ENCODE measurements at regions not wholly inside any gene's neighbourhood (a gene's known extent, or its start where the extent isn't known, plus 50 kb on each side); places are given as distances from the start of the nearest gene placed in this dataset.
"Not testable (repeated sequence)": the region's sequence is repeated elsewhere in the genome, so short reads cannot be mapped to it uniquely, and the experiment has no call there.

- in situ Hi-C loops (cut with MboI; ENCODE audit: low sequenced_read_pairs, unreplicated experiment), result no loop called here
- DNase-seq (ENCODE audit: low spot score), result no peak
- TF ChIP-seq CTCF (IDR thresholded peaks at IDR 0.05; ENCODE audit: borderline replicate concordance, control extremely low read depth, extremely low read depth, insufficient read depth, missing control alignments), result no peak
Observed at GRCh38 chrX:55813150-55813549, 95.6 kb downstream of the RRAGB start.

- DNase-seq (ENCODE audit: low spot score), result no peak
- TF ChIP-seq CTCF (IDR thresholded peaks at IDR 0.05; ENCODE audit: borderline replicate concordance, control extremely low read depth, extremely low read depth, insufficient read depth, missing control alignments), result no peak
- in situ Hi-C loops (cut with MboI; ENCODE audit: low sequenced_read_pairs, unreplicated experiment), result no loop called here
Observed at GRCh38 chrX:55815546-55815945, 98.0 kb downstream of the RRAGB start.

- TF ChIP-seq CTCF (IDR thresholded peaks at IDR 0.05; ENCODE audit: borderline replicate concordance, control extremely low read depth, extremely low read depth, insufficient read depth, missing control alignments), result no peak
- no peak for DNase-seq (ENCODE audit: low spot score)
- in situ Hi-C loops (cut with MboI; ENCODE audit: low sequenced_read_pairs, unreplicated experiment), result no loop called here
Observed at GRCh38 chrX:55816023-55816422, 98.5 kb downstream of the RRAGB start.

- DNase-seq (ENCODE audit: low spot score), result no peak
- TF ChIP-seq CTCF (IDR thresholded peaks at IDR 0.05; ENCODE audit: borderline replicate concordance, control extremely low read depth, extremely low read depth, insufficient read depth, missing control alignments), result no peak
- in situ Hi-C loops (cut with MboI; ENCODE audit: low sequenced_read_pairs, unreplicated experiment), result no loop called here
Observed at GRCh38 chrX:55818673-55819375, 101.3 kb downstream of the RRAGB start.

- no peak for DNase-seq (ENCODE audit: low spot score)
- in situ Hi-C loops (cut with MboI; ENCODE audit: low sequenced_read_pairs, unreplicated experiment), result no loop called here
- TF ChIP-seq CTCF (IDR thresholded peaks at IDR 0.05; ENCODE audit: borderline replicate concordance, control extremely low read depth, extremely low read depth, insufficient read depth, missing control alignments), result no peak
Observed at GRCh38 chrX:55839485-55839884, 121.9 kb downstream of the RRAGB start.

GRCh38 chrX:55841962-55842752 lies 124.6 kb downstream of the RRAGB start:
- no peak for DNase-seq (ENCODE audit: low spot score)
- no peak for TF ChIP-seq CTCF (IDR thresholded peaks at IDR 0.05; ENCODE audit: borderline replicate concordance, control extremely low read depth, extremely low read depth, insufficient read depth, missing control alignments)
- in situ Hi-C loops (cut with MboI; ENCODE audit: low sequenced_read_pairs, unreplicated experiment), result no loop called here

GRCh38 chrX:55866779-55867178 lies 149.2 kb downstream of the RRAGB start:
- in situ Hi-C loops (cut with MboI; ENCODE audit: low sequenced_read_pairs, unreplicated experiment); DNase-seq (ENCODE audit: low spot score): not testable (repeated sequence)
